GM21423 (cell line): ENCODE measurements at regions not wholly inside any gene's neighbourhood (a gene's known extent, or its start where the extent isn't known, plus 50 kb on each side); places are given as distances from the start of the nearest gene placed in this dataset.

Experiments
- ATAC-seq: cut with Tn5 transposase; IDR thresholded peaks from one replicate; pipeline ENCODE4 v1.9.1; 2021; ENCODE audit warnings: mild to moderate bottlenecking, moderate library complexity; ENCODE audit not compliant: unreplicated experiment

GRCh38 chr20:54361475-54361874, 113.9 kb upstream of the DOK5 start:
- no peak for ATAC-seq

GRCh38 chr20:54362283-54362682, 113.1 kb upstream of the DOK5 start:
- no peak for ATAC-seq

GRCh38 chr20:54364365-54364764, 111.0 kb upstream of the DOK5 start:
- ATAC-seq: no peak

- ATAC-seq: no peak
Measured at GRCh38 chr20:54364919-54365318, 110.5 kb upstream of the DOK5 start.

- no peak for ATAC-seq
Measured at GRCh38 chr20:54366669-54367344, 108.6 kb upstream of the DOK5 start.

GRCh38 chr20:54368570-54368969, 106.8 kb upstream of the DOK5 start:
- no peak for ATAC-seq

GRCh38 chr20:54372313-54372712, 103.1 kb upstream of the DOK5 start:
- ATAC-seq: no peak

GRCh38 chr20:54377992-54378773, 97.2 kb upstream of the DOK5 start:
- ATAC-seq: no peak

- no peak for ATAC-seq
Measured at GRCh38 chr20:54379893-54380584, 95.4 kb upstream of the DOK5 start.

GRCh38 chr20:54382419-54382818, 93.0 kb upstream of the DOK5 start:
- no peak for ATAC-seq

GRCh38 chr20:54385746-54386145, 89.6 kb upstream of the DOK5 start:
- no peak for ATAC-seq

GRCh38 chr20:54389596-54390280, 85.7 kb upstream of the DOK5 start:
- ATAC-seq: no peak

- ATAC-seq: no peak
Measured at GRCh38 chr20:54397292-54398140, 77.9 kb upstream of the DOK5 start.

GRCh38 chr20:54398814-54399213, 76.6 kb upstream of the DOK5 start:
- no peak for ATAC-seq

- no peak for ATAC-seq
Measured at GRCh38 chr20:54405540-54405939, 69.9 kb upstream of the DOK5 start.

GRCh38 chr20:54407459-54407858, 67.9 kb upstream of the DOK5 start:
- no peak for ATAC-seq

- ATAC-seq: no peak
Measured at GRCh38 chr20:54415967-54416366, 59.4 kb upstream of the DOK5 start.

GRCh38 chr20:54416770-54417169, 58.6 kb upstream of the DOK5 start:
- no peak for ATAC-seq

GRCh38 chr20:54419531-54419930, 55.9 kb upstream of the DOK5 start:
- ATAC-seq: no peak
